NCI-H1694 treated with DMSO at 0.1 percent for 48 hours (cell line): ENCODE measurements at regions not wholly inside any gene's neighbourhood (a gene's known extent, or its start where the extent isn't known, plus 50 kb on each side); places are given as distances from the start of the nearest gene placed in this dataset.
"Not testable (repeated sequence)": the region's sequence is repeated elsewhere in the genome, so short reads cannot be mapped to it uniquely, and the experiment has no call there.

Source experiments
- DNase-seq: peaks from one replicate; lab custom pipeline; 2025; lab: John Stamatoyannopoulos, UW

DNA sequence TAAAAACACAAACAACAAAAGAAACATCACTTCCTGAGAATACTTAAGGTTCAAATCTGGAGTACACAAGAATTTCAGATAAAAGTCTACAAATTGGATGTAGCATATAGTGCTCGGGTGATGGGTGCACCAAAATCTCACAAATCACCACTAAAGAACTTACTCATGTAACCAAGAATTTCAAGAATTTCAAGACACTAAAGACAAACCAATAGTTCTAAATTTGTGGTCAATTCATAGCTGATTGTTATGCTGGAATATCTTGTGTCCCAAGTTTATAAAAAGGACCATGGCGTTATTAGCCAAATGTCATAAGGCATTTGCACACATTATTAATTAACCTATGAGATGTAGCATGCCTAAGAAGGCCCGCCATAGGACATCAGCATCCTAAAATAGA is 1204.1 kb upstream of the AUTS2 start:
- no peak for DNase-seq

DNA sequence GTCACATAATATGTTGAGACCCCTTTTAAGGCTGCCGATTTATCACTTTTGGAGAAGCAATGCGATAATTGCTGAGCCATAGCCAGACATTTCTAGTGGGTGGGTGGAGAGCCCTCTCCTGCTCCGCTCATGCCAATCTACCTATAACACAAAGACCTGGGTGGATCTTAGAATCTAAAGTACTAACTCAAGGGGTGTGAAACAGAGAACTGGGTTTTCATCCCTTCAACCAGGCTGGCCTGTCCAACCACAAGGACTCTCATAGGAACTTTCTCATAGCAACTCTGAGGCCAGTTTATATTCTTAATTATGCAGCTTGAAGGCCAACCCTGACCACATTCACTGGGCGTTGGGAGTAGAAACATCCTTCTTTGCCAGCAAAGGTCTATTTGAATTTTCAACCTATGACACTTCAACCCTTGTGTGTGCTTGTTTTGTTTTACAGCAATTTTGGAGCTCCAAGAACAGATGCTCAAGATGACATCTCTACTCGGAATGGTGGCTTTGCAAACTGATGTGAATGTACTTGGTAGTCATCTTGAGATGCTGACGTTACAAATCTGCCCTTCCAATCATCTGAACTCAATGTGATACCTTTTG is 1198.2 kb upstream of the AUTS2 start:
- no peak for DNase-seq

- DNase-seq: no peak
Measured at GRCh38 chr7:68400783-68401182, 1197.5 kb upstream of the AUTS2 start.

DNA sequence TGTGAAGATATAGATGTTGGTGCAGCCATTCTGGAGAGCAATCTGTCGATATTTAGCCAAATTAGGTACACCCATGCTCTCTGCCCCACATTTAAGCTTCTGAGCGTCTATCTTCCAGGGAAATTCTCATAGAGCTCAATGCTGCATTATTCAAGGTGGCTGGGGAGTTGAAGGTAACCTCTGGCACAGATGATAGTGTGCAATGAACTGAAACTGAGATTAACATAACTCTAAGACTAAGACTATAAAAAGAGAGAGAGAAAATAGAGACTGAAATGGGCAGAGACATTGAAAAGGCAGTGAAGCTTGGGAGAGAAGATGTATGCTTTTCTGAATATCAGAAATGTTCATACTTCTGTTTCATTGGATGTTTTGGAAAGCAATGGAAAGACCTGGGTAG is 1197.0 kb upstream of the AUTS2 start:
- DNase-seq: no peak

DNA sequence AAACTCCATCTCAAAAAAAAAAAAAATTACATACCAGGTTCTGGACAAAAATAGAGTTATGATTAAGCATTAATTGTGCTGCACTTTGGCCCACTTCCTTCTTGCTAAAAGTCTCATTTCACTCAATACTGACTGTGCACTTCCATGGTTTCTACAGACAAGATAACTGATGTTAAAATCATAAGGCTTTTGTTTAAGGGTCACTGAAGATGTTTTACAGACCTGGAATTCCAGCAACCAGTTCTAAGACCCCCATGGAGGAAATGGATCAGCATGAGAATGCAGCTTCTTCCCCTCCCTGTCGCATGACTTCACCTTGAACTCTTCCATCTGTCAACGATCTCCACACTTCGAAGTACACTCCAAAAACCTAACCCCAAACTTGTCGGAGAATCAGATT is 1191.8 kb upstream of the AUTS2 start:
- no peak for DNase-seq

GRCh38 chr7:68407460-68407859 is 1190.8 kb upstream of the AUTS2 start:
- DNase-seq: no peak

DNA sequence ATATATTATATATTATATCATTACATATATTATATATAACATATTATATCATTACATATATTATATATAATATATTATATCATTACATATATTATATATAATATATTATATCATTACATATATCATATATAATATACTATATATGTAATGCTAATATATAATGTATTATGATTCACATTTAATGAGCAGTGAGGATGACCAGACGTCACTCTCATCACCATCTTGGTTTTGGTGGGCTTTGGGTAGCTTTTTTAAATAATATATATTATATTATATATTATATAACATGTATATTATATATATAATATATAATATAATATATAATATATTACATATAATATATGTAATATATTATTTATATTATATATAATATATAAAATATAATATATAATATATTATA is 1189.4 kb upstream of the AUTS2 start:
- DNase-seq: no peak

DNA sequence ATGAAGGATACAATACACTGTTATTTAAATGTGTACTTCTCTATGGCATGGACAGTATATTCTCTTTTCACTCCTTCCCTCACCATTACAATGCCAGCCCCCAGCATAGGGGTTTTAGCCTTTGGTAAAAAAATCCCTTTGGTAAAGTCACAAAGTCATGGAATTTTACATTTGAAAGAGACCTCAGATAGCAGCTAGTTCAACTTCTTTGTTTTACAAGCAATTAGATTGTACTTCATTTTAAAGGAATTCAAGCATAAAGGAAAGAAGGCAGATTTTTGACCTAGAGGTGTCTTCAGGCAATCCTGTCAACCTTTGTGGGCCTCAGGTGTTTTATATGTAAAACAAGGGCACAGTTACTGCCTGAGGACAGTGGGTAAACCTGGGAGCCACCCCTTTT is 1188.4 kb upstream of the AUTS2 start:
- no peak for DNase-seq

DNA sequence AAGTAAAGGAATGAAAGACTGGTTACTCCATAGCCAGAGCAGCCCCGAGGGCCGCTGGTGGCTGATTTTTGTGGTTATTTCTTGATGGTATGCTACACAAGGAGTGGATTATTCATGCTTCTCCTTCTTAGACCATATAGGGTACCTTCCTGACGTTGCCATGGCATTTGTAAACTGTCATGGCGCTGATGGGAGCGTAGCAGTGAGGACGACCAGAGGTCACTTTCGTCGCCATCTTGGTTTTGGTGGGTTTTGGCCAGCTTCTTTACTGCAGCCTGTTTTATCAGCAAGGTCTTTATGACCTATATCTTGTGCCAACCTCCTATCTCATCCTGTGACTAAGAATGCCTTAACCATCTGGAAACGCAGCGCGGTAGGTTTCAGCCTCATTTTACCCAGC is 1187.6 kb upstream of the AUTS2 start:
- DNase-seq: not testable (repeated sequence)

DNA sequence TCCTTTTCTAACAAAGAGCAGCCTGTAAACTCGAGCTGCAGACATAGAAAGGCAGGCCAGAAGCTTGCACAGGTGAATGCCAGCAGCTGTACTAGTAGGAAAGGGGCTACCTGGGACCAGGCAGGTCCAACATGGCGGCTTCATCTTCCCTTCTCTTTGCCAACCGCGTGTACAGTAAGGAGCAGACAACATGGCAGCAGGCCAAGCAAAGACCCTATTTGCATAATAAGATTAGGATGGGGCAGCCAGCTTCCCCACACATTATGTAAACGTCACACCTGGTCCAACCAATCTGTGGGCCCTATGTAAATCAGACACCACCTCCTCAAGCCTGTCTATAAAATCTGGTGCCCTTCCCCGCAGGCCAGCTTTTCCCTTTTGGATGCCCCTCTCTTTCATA is 1186.5 kb upstream of the AUTS2 start:
- no peak for DNase-seq

- DNase-seq: no peak
Measured at GRCh38 chr7:68414631-68415425, 1183.4 kb upstream of the AUTS2 start.

GRCh38 chr7:68417002-68417401 is 1181.3 kb upstream of the AUTS2 start:
- DNase-seq: no peak

DNA sequence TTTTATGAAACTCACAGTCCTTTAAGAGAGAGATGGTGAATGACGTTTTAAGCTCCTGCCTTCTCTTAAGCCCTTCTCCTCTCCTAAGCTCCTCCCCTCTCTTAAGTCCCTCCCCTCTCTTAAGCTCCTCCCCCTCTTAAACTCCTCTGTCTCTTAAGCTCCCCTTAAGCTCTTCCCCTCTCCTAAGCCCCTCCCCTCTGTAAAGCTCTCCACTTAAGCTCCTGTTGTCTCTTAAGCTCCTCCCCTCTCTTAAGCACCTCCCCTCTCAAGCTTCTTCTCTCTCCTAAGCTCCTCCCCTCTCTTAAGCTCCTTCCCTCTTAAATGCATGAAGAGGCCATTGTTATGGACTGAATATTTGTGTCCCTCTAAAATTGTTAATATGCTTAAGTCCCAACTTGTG is 1180.6 kb upstream of the AUTS2 start:
- no peak for DNase-seq

GRCh38 chr7:68420342-68421192 is 1177.7 kb upstream of the AUTS2 start:
- DNase-seq: no peak

- no peak for DNase-seq
Measured at GRCh38 chr7:68421712-68422111, 1176.6 kb upstream of the AUTS2 start.

DNA sequence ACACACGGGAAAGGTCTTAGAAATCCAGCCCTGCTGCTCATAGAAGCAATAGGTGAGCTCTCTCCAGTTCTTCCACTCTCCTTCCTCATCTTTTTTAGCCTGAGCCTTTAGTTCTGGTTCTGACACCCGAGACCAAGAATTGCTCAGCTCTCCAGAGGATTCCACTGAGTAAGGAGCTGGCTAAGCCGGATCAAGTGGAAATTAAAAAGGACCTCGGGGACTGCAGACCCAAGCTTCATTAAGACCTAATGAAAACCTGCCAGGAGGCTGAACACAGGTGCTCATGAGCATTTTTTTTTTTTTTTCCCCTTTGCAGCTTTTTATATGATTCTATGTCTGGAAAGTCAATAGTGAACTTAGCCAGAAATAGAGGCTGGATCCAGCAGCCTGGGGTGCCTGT is 1176.0 kb upstream of the AUTS2 start:
- no peak for DNase-seq

GRCh38 chr7:68423356-68423755 is 1174.9 kb upstream of the AUTS2 start:
- DNase-seq: no peak

DNA sequence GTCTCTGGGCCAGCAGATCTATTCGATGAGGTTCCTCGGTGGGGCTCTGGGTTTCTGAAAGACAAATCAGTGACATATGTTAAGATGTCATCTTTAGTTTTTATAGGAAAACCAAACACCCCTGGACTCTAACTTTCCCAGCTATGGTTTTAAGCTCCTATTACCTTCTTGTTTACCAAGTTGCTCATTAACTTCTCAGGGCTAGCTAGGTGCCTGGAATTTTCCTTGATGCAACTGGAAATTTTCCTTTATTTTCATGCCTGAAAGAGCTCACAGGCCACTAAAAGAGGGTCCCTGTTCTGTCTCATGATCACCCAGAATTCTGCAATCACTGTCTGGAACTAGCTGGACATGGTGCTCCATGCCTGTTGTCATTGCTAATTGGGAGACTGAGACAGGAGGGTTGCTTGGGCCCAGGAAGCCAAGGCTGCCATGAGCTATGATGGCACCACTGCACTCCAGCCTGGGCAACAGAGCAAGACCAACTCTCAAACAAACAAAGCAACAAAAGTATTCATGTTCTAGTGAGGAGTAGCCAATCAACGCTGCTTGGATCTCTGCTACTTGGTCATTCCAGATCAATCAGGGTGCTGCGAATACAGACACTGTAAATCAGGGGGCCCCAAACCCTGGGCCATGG is 1173.5 kb upstream of the AUTS2 start:
- DNase-seq: no peak

- no peak for DNase-seq
Measured at GRCh38 chr7:68425377-68425776, 1172.9 kb upstream of the AUTS2 start.

GRCh38 chr7:68429411-68430117 is 1168.7 kb upstream of the AUTS2 start:
- DNase-seq: no peak

GRCh38 chr7:68432585-68432984 is 1165.7 kb upstream of the AUTS2 start:
- DNase-seq: no peak
